Stomach (tissue), 8 donors: ENCODE measurements at regions not wholly inside any gene's neighbourhood (a gene's known extent, or its start where the extent isn't known, plus 50 kb on each side); places are given as distances from the start of the nearest gene placed in this dataset.

Experiments
- DNase-seq, 2 donors: peaks; one replicate each; pipeline versions ENCODE4 v3.0.0 to v3.0.0-alpha.2; 2013 to 2019
- H3K27ac ChIP-seq, 5 donors: fragments of 200-600 bp in 4 of 5; sonication (generic) in 4 of 5; one replicate each; pipeline ENCODE4 v1.5.1; 2013 to 2019; ENCODE audit warnings: mild to moderate bottlenecking in 1 of 5, moderate library complexity in 1 of 5
- H3K27me3 ChIP-seq, 3 donors: fragments of 200-600 bp; sonication (generic); one replicate each; pipeline ENCODE4 v1.5.1; 2017 to 2019; ENCODE audit warnings: mixed run types in 1 of 3
- H3K36me3 ChIP-seq, 4 donors: fragments of 200-600 bp; sonication (generic); 1 replicate in 3 of 4; 2 replicates in 1 of 4; pipeline ENCODE4 v1.5.1; 2016 to 2019
- H3K4me1 ChIP-seq, 4 donors: fragments of 200-600 bp; sonication (generic); one replicate each; pipeline ENCODE4 v1.5.1; 2016 to 2019
- H3K4me3 ChIP-seq, 4 donors: fragments of 200-600 bp; sonication (generic) in 3 of 4; one replicate each; pipeline ENCODE4 v1.5.1; 2016 to 2019; ENCODE audit warnings: mild to moderate bottlenecking in 1 of 4
- H3K9me3 ChIP-seq, 4 donors: fragments of 200-600 bp; sonication (generic); one replicate each; pipeline ENCODE4 v1.5.1; 2016 to 2019
- EP300 ChIP-seq: sonication (generic); formaldehyde crosslinking; IDR thresholded peaks from one replicate; pipeline ENCODE4 v1.6.1; 2017; ENCODE audit warnings: antibody characterized with exemption
- POLR2A ChIP-seq, 4 donors: fragments of 450-650 bp; IDR thresholded peaks; one replicate each; pipeline ENCODE4 v1.6.1; 2016; ENCODE audit warnings: antibody characterized with exemption in 4 of 4, control low read depth in 2 of 4, mild to moderate bottlenecking in 1 of 4, moderate library complexity in 1 of 4
- POLR2AphosphoS5 ChIP-seq, 3 donors: sonication (generic); formaldehyde crosslinking; IDR thresholded peaks; one replicate each; pipeline ENCODE4 v1.6.1; 2016; ENCODE audit warnings: antibody characterized with exemption in 3 of 3
- WGBS, 5 donors: extraction: QIAGEN DNeasy Blood & Tissue Kit in 3 of 5; methylation state at CpG; one replicate each; pipeline versions ENCODE4 v1.1.5 to v1.1.7; 2013 to 2018; 5-methylcytosine and 5-hydroxymethylcytosine counted together
- intact Hi-C: fragments of 100-400 bp; cut with DNase I; formaldehyde crosslinking; loops from one replicate; pipeline ENCODE4 v1.15.1; 2023; ENCODE audit warnings: low total_unique reads
- TF ChIP-seq, protein P1 (sequence below), 7 experiments: fragments of 450-650 bp in 4 of 7; fragments of 200-600 bp in 3 of 7; sonication (generic) in 3 of 7; IDR thresholded peaks; one replicate each; pipeline ENCODE4 v1.5.1; 2016 to 2019; ENCODE audit warnings: antibody characterized with exemption in 7 of 7, control low read depth in 2 of 7, mild to moderate bottlenecking in 1 of 7
- donor health status: healthy with polysubstance abuse.
- donor health status: Bipolar disorder and iron deficiency.
- donor health status: healthy.

DNA sequence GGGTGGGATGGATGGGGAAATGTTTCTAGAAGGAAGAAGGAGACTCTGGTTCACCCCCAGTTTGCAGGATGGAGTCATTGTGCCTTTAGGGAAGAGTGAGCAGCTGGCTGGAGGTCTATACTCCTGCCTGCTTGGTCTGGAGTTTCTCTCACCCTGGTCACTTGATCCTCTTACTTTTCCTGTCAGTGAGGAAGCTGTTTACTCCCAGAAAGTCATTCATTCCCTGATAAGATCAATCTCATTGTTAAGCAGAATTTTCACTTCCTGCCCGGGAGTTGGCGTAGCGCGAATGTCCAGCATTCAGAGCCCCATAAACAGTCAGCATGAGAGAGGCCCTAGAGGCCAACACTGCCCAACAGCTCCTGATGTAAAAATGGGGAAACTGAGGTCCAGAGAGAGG, 70.4 kb upstream of the SIRPA start:
- no peak overlapping the region for H3K4me3 ChIP-seq
- DNase-seq, result no peak
- intact Hi-C loops, result no loop called here
- H3K4me1 ChIP-seq, result peaks cover 0 to 31% (median 7%) of the 10 kb centered on the region in 4 donors
- H3K36me3 ChIP-seq, result no peaks in the 10 kb centered on the region
- H3K27ac ChIP-seq, result peak overlapping the region in 2 of 5 donors; percentile 16 to 30
- 56 to 70% (median 58%) methylated on average over 4 of the region's 4 CpGs for WGBS, 5 donors
- no peak for TF ChIP-seq POLR2A (IDR thresholded peaks at IDR 0.05)
- TF ChIP-seq, protein P1, sequence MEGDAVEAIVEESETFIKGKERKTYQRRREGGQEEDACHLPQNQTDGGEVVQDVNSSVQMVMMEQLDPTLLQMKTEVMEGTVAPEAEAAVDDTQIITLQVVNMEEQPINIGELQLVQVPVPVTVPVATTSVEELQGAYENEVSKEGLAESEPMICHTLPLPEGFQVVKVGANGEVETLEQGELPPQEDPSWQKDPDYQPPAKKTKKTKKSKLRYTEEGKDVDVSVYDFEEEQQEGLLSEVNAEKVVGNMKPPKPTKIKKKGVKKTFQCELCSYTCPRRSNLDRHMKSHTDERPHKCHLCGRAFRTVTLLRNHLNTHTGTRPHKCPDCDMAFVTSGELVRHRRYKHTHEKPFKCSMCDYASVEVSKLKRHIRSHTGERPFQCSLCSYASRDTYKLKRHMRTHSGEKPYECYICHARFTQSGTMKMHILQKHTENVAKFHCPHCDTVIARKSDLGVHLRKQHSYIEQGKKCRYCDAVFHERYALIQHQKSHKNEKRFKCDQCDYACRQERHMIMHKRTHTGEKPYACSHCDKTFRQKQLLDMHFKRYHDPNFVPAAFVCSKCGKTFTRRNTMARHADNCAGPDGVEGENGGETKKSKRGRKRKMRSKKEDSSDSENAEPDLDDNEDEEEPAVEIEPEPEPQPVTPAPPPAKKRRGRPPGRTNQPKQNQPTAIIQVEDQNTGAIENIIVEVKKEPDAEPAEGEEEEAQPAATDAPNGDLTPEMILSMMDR (IDR thresholded peaks at IDR 0.05), result no peak
- no peak for TF ChIP-seq EP300
- TF ChIP-seq POLR2AphosphoS5 (IDR thresholded peaks at IDR 0.05), result no peak
- peaks cover 0 to 35% (median 10%) of the 10 kb centered on the region in 4 donors for H3K9me3 ChIP-seq
- no peaks in the 10 kb centered on the region for H3K27me3 ChIP-seq

DNA sequence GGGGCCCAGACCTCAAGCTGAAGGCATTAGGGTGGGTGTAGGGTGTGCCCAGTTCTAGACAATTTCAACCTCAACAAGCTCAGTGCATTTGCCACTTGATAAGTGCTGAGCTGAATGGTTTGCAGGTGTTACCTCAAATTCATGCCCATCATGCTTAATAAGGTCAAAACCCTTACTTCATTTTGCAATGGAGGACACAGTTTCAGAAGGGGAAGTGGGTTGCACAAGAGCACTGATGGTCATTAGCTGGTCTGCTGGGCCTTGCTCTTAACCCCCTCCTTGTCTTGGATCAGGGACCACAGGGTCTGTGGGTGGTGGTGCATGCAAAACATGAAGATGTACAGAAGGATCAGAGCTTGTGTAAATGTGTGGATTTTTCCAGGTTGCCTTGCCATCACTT, 71.0 kb upstream of the SIRPA start:
- H3K27ac ChIP-seq, result peak overlapping the region in 2 of 5 donors; percentile 45 to 47
- intact Hi-C loops, result no loop called here
- no peaks in the 10 kb centered on the region for H3K36me3 ChIP-seq

DNA sequence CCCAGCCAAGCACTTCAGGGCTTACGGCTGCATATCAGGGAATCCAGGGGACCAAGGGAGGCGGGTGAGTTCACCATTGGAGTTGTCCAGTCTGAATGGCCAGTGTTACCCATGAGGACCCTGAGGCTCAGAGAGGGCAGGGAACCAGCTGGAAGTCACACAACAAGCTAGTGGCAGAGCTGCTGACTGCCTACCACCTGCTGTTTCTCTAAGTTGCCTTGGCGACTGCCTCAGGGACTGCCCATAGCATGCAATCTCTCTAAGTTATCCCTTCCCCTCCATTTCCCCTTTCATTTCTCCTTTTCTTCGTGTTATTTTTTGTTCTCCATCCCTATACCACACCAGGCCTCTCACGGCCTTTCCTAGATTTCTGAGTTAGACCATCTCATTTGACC, 71.8 kb upstream of the SIRPA start:
- no peak for TF ChIP-seq EP300
- TF ChIP-seq POLR2A (IDR thresholded peaks at IDR 0.05), result no peak
- TF ChIP-seq, protein P1 (IDR thresholded peaks at IDR 0.05), result no peak
- TF ChIP-seq POLR2AphosphoS5 (IDR thresholded peaks at IDR 0.05), result no peak
- DNase-seq, result no peak
- peaks cover 0 to 35% (median 10%) of the 10 kb centered on the region in 4 donors for H3K9me3 ChIP-seq
- 82 to 89% (median 84%) methylated on average over 5 of the region's 5 CpGs for WGBS, 5 donors
- H3K27ac ChIP-seq, result peak overlapping the region in 2 of 5 donors; percentile 45 to 47
- peaks cover 0 to 26% (median 6%) of the 10 kb centered on the region in 4 donors for H3K4me1 ChIP-seq
- no peaks in the 10 kb centered on the region for H3K36me3 ChIP-seq
- no peak overlapping the region for H3K4me3 ChIP-seq
- no peaks in the 10 kb centered on the region for H3K27me3 ChIP-seq
- intact Hi-C loops, result no loop called here

More for the DNA sequence above, 71.0 kb upstream of the SIRPA start:
- Histone ChIP-seq H3K4me3 (no peak overlapping the region), H3K9me3 (peaks cover 0 to 35% (median 10%) of the 10 kb centered on the region in 4 donors), H3K4me1 (peaks cover 0 to 32% (median 6%) of the 10 kb centered on the region in 4 donors), H3K27me3 (no peaks in the 10 kb centered on the region)
- no peak for DNase-seq
- TF ChIP-seq, protein P1 (IDR thresholded peaks at IDR 0.05), result no peak
- TF ChIP-seq EP300 (no peak), POLR2A (IDR thresholded peaks at IDR 0.05) (no peak), POLR2AphosphoS5 (IDR thresholded peaks at IDR 0.05) (no peak)

DNA sequence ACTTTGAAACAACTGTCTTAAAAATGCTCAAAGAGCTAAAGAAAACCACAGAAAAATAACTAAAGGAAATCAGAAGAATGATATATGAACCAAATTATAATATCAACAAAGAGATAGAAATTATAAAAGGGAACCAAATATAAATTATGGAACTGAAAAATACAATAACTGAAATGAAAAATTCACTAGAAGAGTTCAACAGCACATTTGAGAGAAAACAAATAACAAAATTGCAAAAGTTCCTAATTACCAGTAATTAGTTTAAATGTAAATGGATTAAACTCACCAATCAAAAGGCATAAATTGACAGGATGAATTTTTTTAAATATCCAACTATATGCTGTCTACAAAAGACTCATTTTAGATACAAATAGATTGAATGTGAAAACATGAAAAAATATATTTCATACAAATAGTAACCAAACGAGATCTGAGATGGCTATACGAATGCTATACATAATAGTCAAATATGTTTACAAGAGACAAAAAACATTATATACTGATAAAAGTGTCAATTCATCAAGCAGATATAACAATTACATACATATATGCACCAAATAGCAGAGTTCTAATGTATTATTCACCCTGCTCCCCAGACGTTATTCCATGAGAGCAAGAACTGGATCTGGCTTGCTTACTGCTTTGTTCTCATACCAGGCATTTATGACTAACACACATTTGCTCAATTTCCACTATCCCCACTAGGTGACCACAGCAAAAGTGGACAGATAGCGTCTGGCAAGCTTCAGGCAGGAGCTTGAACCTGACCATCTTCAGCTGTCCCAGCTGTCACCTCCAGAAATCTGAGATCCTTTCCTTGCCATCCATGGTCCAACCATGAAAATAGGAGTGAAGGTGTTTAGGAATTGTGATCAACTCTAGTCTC, 72.4 kb upstream of the SIRPA start:
- Histone ChIP-seq H3K36me3 (no peaks in the 10 kb centered on the region), H3K4me3 (no peak overlapping the region), H3K27ac (peak overlapping the region in 2 of 5 donors; percentile 45 to 47), H3K9me3 (peaks cover 0 to 35% (median 10%) of the 10 kb centered on the region in 4 donors), H3K4me1 (peaks cover 0 to 23% (median 2%) of the 10 kb centered on the region in 4 donors), H3K27me3 (no peaks in the 10 kb centered on the region)
- 87 to 90% (median 88%) methylated on average over 4 of the region's 4 CpGs for WGBS, 5 donors
- intact Hi-C loops, result no loop called here
- TF ChIP-seq, protein P1 (IDR thresholded peaks at IDR 0.05), result no peak
- TF ChIP-seq POLR2AphosphoS5 (IDR thresholded peaks at IDR 0.05), result no peak
- no peak for DNase-seq
